DOHH2 (cell line): ENCODE measurements at regions not wholly inside any gene's neighbourhood (a gene's known extent, or its start where the extent isn't known, plus 50 kb on each side); places are given as distances from the start of the nearest gene placed in this dataset.

ENCODE experiments used
- H3F3A ChIP-seq: fragments of 200-600 bp; sonication (generic), shearing (Covaris generic); 2 replicates; pipeline ENCODE4 v1.6.0; 2016; ENCODE audit warnings: antibody characterized with exemption, mild to moderate bottlenecking; ENCODE audit not compliant: control insufficient read depth, insufficient read depth
- H3K27ac ChIP-seq: fragments of 200-600 bp; sonication (generic); 2 replicates; pipeline ENCODE4 v1.5.1; 2014; ENCODE audit warnings: low read depth, mild to moderate bottlenecking, low read length, moderate library complexity
- H3K27me3 ChIP-seq: fragments of 200-600 bp; sonication (generic); 2 replicates; pipeline ENCODE4 v1.6.1; 2014; ENCODE audit warnings: mild to moderate bottlenecking, low read length, mixed read lengths; ENCODE audit not compliant: control insufficient read depth
- H3K36me3 ChIP-seq: fragments of 200-600 bp; sonication (generic); 2 replicates; pipeline ENCODE4 v1.6.1; 2014; ENCODE audit warnings: mild to moderate bottlenecking, low read length, moderate library complexity, mixed read lengths; ENCODE audit not compliant: control insufficient read depth
- H3K4me1 ChIP-seq: fragments of 200-600 bp; sonication (generic); 2 replicates; pipeline ENCODE4 v1.6.1; 2014; ENCODE audit warnings: mild to moderate bottlenecking, low read length, mixed read lengths; ENCODE audit not compliant: control insufficient read depth
- H3K4me2 ChIP-seq: fragments of 200-600 bp; sonication (generic); 2 replicates; pipeline ENCODE4 v1.6.0; 2014; ENCODE audit warnings: mild to moderate bottlenecking, low read length, moderate library complexity
- H3K4me3 ChIP-seq: fragments of 200-600 bp; sonication (generic); 2 replicates; pipeline ENCODE4 v1.5.1; 2014; ENCODE audit warnings: mild to moderate bottlenecking, low read length, mixed read lengths
- H3K79me2 ChIP-seq: fragments of 200-600 bp; sonication (generic); 2 replicates; pipeline ENCODE4 v1.6.1; 2014; ENCODE audit warnings: mild to moderate bottlenecking, low read length, mixed read lengths; ENCODE audit not compliant: control insufficient read depth
- H3K9me2 ChIP-seq: fragments of 200-600 bp; sonication (generic); replicated peaks from 2 replicates; pipeline ENCODE4 v1.6.1; 2014; ENCODE audit warnings: mild to moderate bottlenecking, low read length, mixed read lengths; ENCODE audit not compliant: control insufficient read depth
- H3K9me3 ChIP-seq: fragments of 200-600 bp; sonication (generic); 2 replicates; pipeline ENCODE4 v1.6.1; 2014; ENCODE audit warnings: antibody characterized with exemption, low read length, mixed read lengths; ENCODE audit not compliant: control insufficient read depth, insufficient read depth
- H4K20me1 ChIP-seq: fragments of 200-600 bp; sonication (generic); 2 replicates; pipeline ENCODE4 v1.6.0; 2014; ENCODE audit warnings: low read depth, mild to moderate bottlenecking, antibody characterized with exemption, low read length, moderate library complexity; ENCODE audit not compliant: control insufficient read depth, insufficient read depth
- EZH2phosphoT487 ChIP-seq: fragments of 200-600 bp; sonication (generic); IDR thresholded peaks from 2 replicates; pipeline ENCODE4 v1.6.1; 2017; ENCODE audit warnings: borderline replicate concordance, mild to moderate bottlenecking, antibody characterized with exemption, low read length, moderate library complexity, mixed read lengths
- TF ChIP-seq, protein P1 (sequence below): fragments of 200-600 bp; sonication (generic); IDR thresholded peaks from one replicate; pipeline ENCODE4 v1.5.1; 2014; ENCODE audit warnings: antibody characterized with exemption, mild to moderate bottlenecking, low read depth, low read length; ENCODE audit not compliant: poor library complexity, severe bottlenecking

- no peaks in the 10 kb centered on the region for H3K4me1 ChIP-seq
- H3K4me3 ChIP-seq: no peak overlapping the region
- no peak overlapping the region for H3K27ac ChIP-seq
- no peaks in the 10 kb centered on the region for H3K36me3 ChIP-seq
- no peak overlapping the region for H3K4me2 ChIP-seq
- TF ChIP-seq, protein P1, sequence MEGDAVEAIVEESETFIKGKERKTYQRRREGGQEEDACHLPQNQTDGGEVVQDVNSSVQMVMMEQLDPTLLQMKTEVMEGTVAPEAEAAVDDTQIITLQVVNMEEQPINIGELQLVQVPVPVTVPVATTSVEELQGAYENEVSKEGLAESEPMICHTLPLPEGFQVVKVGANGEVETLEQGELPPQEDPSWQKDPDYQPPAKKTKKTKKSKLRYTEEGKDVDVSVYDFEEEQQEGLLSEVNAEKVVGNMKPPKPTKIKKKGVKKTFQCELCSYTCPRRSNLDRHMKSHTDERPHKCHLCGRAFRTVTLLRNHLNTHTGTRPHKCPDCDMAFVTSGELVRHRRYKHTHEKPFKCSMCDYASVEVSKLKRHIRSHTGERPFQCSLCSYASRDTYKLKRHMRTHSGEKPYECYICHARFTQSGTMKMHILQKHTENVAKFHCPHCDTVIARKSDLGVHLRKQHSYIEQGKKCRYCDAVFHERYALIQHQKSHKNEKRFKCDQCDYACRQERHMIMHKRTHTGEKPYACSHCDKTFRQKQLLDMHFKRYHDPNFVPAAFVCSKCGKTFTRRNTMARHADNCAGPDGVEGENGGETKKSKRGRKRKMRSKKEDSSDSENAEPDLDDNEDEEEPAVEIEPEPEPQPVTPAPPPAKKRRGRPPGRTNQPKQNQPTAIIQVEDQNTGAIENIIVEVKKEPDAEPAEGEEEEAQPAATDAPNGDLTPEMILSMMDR: no peak
- no peak for TF ChIP-seq EZH2phosphoT487
- H3K27me3 ChIP-seq: no peaks in the 10 kb centered on the region
- no peaks in the 10 kb centered on the region for H3K9me3 ChIP-seq
- no peaks in the 10 kb centered on the region for H3K9me2 ChIP-seq
- H4K20me1 ChIP-seq: no peaks in the 10 kb centered on the region
- H3K79me2 ChIP-seq: no peaks in the 10 kb centered on the region
- no peaks in the 10 kb centered on the region for H3F3A ChIP-seq
These were observed 636.0 kb upstream of the PTCHD4 start for GRCh38 chr6:48747040-48747439.

DNA sequence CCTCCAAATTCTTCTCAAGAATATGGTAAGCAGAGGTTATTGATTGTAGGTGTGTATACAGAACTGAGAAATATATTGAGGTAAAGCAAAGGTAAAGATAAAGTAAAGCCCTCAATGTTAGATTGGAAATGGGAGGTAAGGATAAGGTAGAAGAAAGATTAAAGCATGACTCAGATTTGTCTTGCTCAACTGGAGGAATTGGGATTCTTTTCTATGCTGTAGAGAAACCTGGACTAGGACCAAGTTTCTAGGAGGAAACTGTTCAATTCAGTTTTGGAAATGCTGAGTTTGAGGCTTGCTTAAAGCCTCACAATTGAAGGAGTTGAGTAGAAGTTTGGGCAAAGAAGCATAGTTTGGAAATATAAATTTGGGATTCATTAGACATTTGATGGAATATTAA, 634.0 kb upstream of the PTCHD4 start:
- no peaks in the 10 kb centered on the region for H3K4me1 ChIP-seq
- TF ChIP-seq, protein P1: no peak
- no peak for TF ChIP-seq EZH2phosphoT487

GRCh38 chr6:48743738-48744137, 632.7 kb upstream of the PTCHD4 start:
- Histone ChIP-seq H3F3A (no peaks in the 10 kb centered on the region), H3K27ac (no peak overlapping the region), H4K20me1 (no peaks in the 10 kb centered on the region), H3K27me3 (no peaks in the 10 kb centered on the region), H3K36me3 (no peaks in the 10 kb centered on the region), H3K4me2 (no peak overlapping the region), H3K9me3 (no peaks in the 10 kb centered on the region), H3K4me3 (no peak overlapping the region), H3K9me2 (no peaks in the 10 kb centered on the region), H3K4me1 (no peaks in the 10 kb centered on the region), H3K79me2 (no peaks in the 10 kb centered on the region)
- no peak for TF ChIP-seq EZH2phosphoT487
- TF ChIP-seq, protein P1: no peak

More for the DNA sequence above, 634.0 kb upstream of the PTCHD4 start:
- H3K9me2 ChIP-seq: no peaks in the 10 kb centered on the region
- no peaks in the 10 kb centered on the region for H3K36me3 ChIP-seq
- H3K79me2 ChIP-seq: no peaks in the 10 kb centered on the region
- no peaks in the 10 kb centered on the region for H3K27me3 ChIP-seq
- no peak overlapping the region for H3K4me2 ChIP-seq
- H3K27ac ChIP-seq: no peak overlapping the region
- H3K9me3 ChIP-seq: no peaks in the 10 kb centered on the region
- H4K20me1 ChIP-seq: no peaks in the 10 kb centered on the region
- H3F3A ChIP-seq: no peaks in the 10 kb centered on the region
- H3K4me3 ChIP-seq: no peak overlapping the region

DNA sequence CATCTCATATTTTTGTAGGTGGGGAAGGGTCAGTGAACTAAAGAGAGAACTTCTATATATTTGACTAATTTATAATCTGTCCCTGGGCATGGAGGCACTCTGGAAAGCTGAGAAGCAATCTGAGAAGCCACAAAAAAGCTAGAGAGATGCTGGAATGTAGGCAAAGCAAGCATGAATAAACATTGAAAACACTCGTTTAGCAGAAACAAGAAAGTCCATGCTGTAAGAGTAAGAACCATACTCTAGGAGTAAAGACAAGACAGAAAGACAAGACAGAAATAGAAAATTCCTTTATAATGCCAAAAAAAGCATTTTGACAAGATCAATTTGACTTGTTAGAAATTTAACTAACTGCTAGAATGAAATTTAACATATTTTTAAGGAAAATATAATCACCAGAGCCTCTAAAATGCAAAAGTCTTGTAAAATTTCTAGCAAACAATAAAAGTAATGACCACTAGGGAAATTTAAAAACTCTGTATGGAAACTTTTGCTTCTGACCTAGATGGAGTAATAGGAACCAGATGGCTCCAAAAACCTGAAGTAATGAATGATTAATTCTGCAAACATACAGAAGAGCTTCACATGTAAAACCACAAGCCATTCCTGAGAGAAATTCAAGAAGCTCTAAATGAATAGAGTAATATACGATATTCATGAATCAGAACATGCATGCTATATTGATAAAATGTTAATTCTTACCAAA, 625.7 kb upstream of the PTCHD4 start:
- no peaks in the 10 kb centered on the region for H3K27me3 ChIP-seq

More for the DNA sequence above, 625.7 kb upstream of the PTCHD4 start:
- no peak for TF ChIP-seq EZH2phosphoT487
- TF ChIP-seq, protein P1: no peak
- Histone ChIP-seq H3K9me2 (no peaks in the 10 kb centered on the region), H3K4me2 (no peak overlapping the region), H3K4me3 (no peak overlapping the region), H3K9me3 (no peaks in the 10 kb centered on the region), H3K27ac (no peak overlapping the region), H3K4me1 (no peaks in the 10 kb centered on the region), H3F3A (no peaks in the 10 kb centered on the region), H4K20me1 (no peaks in the 10 kb centered on the region), H3K79me2 (no peaks in the 10 kb centered on the region), H3K36me3 (no peaks in the 10 kb centered on the region)
